OCI-LY1 (cell line): ENCODE measurements at regions not wholly inside any gene's neighbourhood (a gene's known extent, or its start where the extent isn't known, plus 50 kb on each side); places are given as distances from the start of the nearest gene placed in this dataset.

ENCODE experiments used
- CTCF ChIP-seq: fragments of 200-600 bp; sonication (generic), shearing (Covaris generic); IDR thresholded peaks from 2 replicates; pipeline ENCODE4 v1.5.1; 2017; ENCODE audit warnings: mild to moderate bottlenecking, antibody characterized with exemption, low read length, moderate library complexity, mixed read lengths
- EZH2 ChIP-seq: fragments of 200-600 bp; sonication (generic), shearing (Covaris generic); IDR thresholded peaks from 2 replicates; pipeline ENCODE4 v1.8.0; 2017; ENCODE audit warnings: borderline replicate concordance, mixed run types, mild to moderate bottlenecking, antibody characterized with exemption, low read length, moderate library complexity, mixed read lengths

GRCh38 chr17:13785981-13786598 is 184.4 kb upstream of the HS3ST3A1 start:
- no peak for TF ChIP-seq EZH2
- TF ChIP-seq CTCF, result no peak
